ENCODE measurements at regions not wholly inside any gene's neighbourhood (a gene's known extent, or its start where the extent isn't known, plus 50 kb on each side); places are given as distances from the start of the nearest gene placed in this dataset.
"Not testable (repeated sequence)": the region's sequence is repeated elsewhere in the genome, so short reads cannot be mapped to it uniquely, and the experiment has no call there.

DNA sequence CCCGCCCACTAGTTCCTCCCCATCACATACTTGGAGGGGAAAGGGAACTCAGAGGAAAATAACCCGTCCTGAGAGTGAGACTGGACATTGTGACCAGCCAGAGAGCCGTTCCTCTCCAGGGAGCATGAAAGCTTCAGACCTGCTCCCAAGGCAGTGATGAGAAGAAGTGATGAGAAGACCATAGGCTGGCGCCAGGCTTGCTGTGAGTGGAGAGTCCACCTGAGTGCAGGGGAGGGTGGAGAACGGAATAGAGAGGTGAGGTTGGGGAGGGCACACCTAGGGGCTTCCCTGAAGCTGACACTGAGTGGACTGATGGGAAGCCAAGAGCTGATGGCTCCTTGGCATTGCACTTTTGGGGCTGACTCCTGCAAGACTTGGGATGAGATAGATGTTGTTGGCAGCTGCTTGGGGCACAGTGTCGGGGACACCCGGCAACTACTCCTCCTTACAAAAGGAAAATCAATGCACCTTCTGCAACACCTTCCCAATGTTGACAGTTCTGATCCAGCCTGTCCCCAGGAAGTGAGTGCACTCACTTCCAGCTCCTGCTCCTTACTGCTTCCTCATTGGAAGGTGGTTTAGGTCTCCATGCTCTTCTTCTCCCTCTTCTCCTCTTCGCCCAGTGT is 79.4 kb downstream of the EMX2 start:
- no peak for DNase-seq (ENCODE audit: low read depth)
- no peak overlapping the region for H3K4me3 ChIP-seq (ENCODE audit: low read depth, low read length)
- TF ChIP-seq, protein P1, sequence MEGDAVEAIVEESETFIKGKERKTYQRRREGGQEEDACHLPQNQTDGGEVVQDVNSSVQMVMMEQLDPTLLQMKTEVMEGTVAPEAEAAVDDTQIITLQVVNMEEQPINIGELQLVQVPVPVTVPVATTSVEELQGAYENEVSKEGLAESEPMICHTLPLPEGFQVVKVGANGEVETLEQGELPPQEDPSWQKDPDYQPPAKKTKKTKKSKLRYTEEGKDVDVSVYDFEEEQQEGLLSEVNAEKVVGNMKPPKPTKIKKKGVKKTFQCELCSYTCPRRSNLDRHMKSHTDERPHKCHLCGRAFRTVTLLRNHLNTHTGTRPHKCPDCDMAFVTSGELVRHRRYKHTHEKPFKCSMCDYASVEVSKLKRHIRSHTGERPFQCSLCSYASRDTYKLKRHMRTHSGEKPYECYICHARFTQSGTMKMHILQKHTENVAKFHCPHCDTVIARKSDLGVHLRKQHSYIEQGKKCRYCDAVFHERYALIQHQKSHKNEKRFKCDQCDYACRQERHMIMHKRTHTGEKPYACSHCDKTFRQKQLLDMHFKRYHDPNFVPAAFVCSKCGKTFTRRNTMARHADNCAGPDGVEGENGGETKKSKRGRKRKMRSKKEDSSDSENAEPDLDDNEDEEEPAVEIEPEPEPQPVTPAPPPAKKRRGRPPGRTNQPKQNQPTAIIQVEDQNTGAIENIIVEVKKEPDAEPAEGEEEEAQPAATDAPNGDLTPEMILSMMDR (IDR thresholded peaks at IDR 0.05; ENCODE audit: insufficient read depth, low read depth, low read length, missing control alignments): no peak

DNA sequence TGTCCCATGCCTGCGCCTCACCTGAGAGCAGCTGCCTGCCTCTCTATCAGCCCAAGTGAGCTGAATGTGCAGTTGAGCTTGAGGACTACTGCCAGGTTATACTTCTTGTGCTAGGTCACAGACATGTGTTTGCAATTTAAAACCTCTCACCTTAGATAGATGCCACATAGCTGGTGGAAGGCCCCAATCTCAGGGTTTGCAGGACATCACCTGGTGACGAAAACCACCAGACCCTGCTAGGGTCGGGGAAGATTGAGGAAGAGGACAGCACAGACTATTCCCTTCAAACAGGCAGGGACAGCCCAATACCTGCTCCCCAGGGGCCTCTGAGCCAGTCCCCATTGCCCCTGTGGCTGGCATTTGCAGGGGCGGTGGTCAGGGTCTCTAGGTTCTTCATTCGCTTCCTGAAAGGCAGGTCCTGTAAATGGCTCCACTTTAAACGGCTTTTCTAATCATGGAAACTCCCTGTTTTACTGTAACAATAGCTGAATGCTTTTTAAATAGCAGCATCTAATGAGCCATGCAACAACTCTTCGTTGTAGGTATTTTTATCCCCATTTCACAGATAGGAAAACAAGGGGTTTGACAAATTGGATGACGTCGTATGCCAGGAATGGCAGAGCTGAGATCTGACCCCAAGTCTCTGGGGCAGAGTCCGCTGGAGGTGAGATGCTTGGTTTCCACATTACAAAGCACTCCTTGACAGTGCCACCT is 80.1 kb downstream of the EMX2 start:
- TF ChIP-seq, protein P1 (IDR thresholded peaks at IDR 0.05; ENCODE audit: insufficient read depth, low read depth, low read length, missing control alignments): no peak
- DNase-seq (ENCODE audit: low read depth): no peak
- no peak overlapping the region for H3K4me3 ChIP-seq (ENCODE audit: low read depth, low read length)

DNA sequence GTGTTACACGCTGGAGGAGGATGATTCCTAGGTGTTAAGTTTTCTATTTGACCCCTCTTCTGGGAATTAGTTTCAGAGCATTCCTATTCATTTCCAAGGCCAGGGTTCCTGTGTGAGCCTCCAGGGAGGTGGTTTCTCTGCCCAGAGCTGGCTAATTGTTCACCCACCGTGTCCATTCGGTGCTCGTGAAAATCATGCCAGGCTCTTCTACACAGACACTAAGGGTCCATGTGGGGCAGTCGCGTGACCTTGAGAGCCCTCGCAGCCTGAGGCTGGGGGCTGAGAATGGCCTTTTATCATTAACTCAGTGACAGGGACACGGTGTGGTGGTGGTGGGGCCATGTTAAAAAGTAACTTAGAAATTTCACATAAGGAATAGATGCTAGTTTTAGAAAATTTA is 83.7 kb downstream of the EMX2 start:
- DNase-seq (ENCODE audit: low read depth): no peak
- TF ChIP-seq, protein P1 (IDR thresholded peaks at IDR 0.05; ENCODE audit: insufficient read depth, low read depth, low read length, missing control alignments): no peak
- no peak overlapping the region for H3K4me3 ChIP-seq (ENCODE audit: low read depth, low read length)

DNA sequence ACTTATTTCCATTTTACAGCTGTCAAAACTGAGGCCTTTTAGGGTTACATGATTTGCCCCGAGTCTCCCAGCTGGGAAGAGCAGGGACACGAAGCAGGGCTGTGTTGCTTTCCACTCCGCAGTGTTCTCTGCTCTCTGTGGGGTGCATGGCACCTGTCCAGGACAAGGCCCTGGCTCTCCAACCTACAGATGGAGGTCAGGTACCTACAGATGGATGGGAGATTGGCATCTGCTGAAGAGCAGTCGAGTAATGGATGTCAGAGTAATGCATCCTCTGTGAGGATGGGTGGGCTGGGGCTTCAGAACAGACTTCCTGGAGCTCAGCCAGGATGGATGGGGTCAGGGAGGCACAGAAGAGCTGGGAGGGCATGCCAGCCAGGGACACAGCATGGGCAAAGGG is 85.0 kb downstream of the EMX2 start:
- DNase-seq (ENCODE audit: low read depth): no peak
- H3K4me3 ChIP-seq (ENCODE audit: low read depth, low read length): no peak overlapping the region
- TF ChIP-seq, protein P1 (IDR thresholded peaks at IDR 0.05; ENCODE audit: insufficient read depth, low read depth, low read length, missing control alignments): no peak

DNA sequence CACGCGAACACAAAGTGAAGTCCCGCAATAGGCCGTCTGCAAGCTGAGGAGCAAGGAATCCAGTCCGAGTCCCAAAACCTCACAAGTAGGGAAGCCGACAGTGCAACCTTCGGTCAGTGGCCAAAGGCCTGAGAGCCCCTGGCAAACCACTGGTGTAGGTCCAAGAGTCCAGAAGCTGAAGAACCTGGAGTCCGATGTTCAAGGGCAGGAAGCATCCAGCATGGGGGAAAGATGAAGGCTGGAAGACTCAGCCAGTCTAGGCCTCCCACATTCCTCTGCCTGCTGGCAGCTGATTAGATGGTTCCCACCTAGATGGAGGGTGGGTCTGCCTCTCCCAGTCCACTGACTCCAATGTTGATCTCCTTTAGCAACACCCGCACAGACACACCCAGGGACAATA is 87.2 kb downstream of the EMX2 start:
- DNase-seq (ENCODE audit: low read depth); H3K4me3 ChIP-seq (ENCODE audit: low read depth, low read length): not testable (repeated sequence)

DNA sequence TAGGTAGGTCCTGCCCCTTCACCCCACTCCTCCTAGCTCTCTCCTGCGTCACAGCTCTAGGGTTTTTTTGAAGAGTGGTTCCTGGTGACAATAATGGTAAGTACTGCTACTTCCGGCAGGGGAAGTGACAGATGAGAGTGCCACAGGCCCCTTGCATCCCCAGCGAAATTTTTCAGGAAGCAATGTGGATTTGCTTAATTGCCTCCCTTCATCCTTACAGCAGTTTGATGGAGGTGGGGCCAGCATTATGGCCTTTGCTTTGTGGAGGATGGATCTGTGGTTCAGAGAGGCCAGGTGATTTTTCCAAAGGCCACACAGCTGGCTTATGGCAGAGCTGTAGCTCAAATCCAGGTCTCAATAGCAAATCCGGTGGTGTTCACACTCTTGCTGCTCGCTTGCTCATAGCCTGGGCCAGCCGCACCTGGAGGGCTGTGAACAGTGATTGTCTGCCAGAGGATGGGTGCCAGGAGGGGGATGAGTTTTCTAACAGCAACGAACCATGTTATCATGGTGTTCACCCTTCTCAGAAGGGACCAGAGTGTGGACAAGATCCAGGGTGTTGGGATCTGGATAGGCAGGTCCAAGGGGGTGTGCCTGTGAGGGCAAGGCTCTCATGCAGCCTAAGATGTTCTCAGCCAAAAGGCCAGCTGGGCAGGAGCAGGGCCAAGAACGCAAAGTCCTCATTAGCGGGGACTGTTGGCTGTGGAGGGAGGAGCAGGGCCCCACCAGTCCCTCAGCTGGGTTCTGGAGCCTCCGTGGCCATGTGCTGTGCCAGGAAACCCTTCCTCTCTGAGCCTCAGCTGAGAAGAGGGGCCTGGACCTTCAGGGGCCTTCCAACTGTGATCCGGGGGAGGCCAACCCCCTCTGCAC is 89.0 kb downstream of the EMX2 start:
- TF ChIP-seq, protein P1 (IDR thresholded peaks at IDR 0.05; ENCODE audit: insufficient read depth, low read depth, low read length, missing control alignments): no peak
- no peak overlapping the region for H3K4me3 ChIP-seq (ENCODE audit: low read depth, low read length)

DNA sequence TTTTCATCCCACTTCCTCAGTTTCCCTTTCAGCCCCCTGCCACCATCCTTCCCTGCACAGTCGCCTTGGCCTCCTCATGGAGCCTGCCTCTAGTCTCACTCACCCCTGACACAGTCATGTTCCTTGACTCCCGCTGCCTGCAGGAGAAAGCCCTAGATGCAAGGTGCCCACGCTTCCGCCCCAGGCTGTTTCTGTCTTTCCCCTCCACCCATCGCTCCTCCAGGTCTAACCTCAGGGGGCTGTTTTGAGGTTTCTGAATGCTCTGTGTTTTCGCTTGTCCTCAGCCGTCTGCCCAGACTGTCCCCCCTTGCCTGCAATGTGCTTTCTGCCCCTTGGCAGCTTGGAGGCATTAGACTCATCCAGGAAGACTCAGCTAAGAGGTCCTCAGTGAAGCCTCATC is 89.9 kb downstream of the EMX2 start:
- H3K4me3 ChIP-seq (ENCODE audit: low read depth, low read length): no peak overlapping the region
- TF ChIP-seq, protein P1 (IDR thresholded peaks at IDR 0.05; ENCODE audit: insufficient read depth, low read depth, low read length, missing control alignments): no peak
- DNase-seq (ENCODE audit: low read depth): peak; percentile 42

More for the DNA sequence above, 89.0 kb downstream of the EMX2 start:
- DNase-seq (ENCODE audit: low read depth): no peak

Measured in GM12865 (cell line).